Left ventricle myocardium inferior (tissue), 1 donor: ENCODE measurements at regions not wholly inside any gene's neighbourhood (a gene's known extent, or its start where the extent isn't known, plus 50 kb on each side); places are given as distances from the start of the nearest gene placed in this dataset.
"Not testable (repeated sequence)": the region's sequence is repeated elsewhere in the genome, so short reads cannot be mapped to it uniquely, and the experiment has no call there.

ENCODE experiments used
- DNase-seq: peaks from one replicate; pipeline ENCODE4 v3.0.0-alpha.2; 2020
- H3K27ac ChIP-seq: fragments of 200-600 bp; replicated peaks from 2 replicates; pipeline ENCODE4 v1.8.0; 2021
- H3K27me3 ChIP-seq: fragments of 200-600 bp; 2 replicates; pipeline ENCODE4 v1.8.0; 2021; ENCODE audit warnings: low read depth
- H3K36me3 ChIP-seq: fragments of 200-600 bp; 2 replicates; pipeline ENCODE4 v1.8.0; 2021
- H3K4me1 ChIP-seq: fragments of 200-600 bp; 2 replicates; pipeline ENCODE4 v1.8.0; 2021
- H3K4me3 ChIP-seq: fragments of 200-600 bp; 2 replicates; pipeline ENCODE4 v1.8.0; 2021; ENCODE audit warnings: mild to moderate bottlenecking, moderate library complexity
- H3K9me3 ChIP-seq: fragments of 200-600 bp; replicated peaks from 2 replicates; pipeline ENCODE4 v1.8.0; 2021
- CTCF ChIP-seq: fragments of 200-600 bp; IDR thresholded peaks from 2 replicates; pipeline ENCODE4 v1.8.0; 2021; ENCODE audit warnings: antibody characterized with exemption, mild to moderate bottlenecking, borderline replicate concordance
- intact Hi-C: fragments of 100-400 bp; cut with micrococcal nuclease; formaldehyde crosslinking; loops from one replicate; pipeline ENCODE4 v1.11.0; 2022
- donor health status: DM: no; HTN: yes; CAD: no; lungs with severe emphysema.

- Histone ChIP-seq H3K4me1 (no peaks in the 10 kb centered on the region), H3K4me3 (no peak overlapping the region), H3K36me3 (no peaks in the 10 kb centered on the region), H3K9me3 (peaks cover 28% of the 10 kb centered on the region), H3K27me3 (no peaks in the 10 kb centered on the region), H3K27ac (no peak overlapping the region)
- no peak for TF ChIP-seq CTCF
- no peak for DNase-seq
- intact Hi-C loops, result no loop called here
Observed at GRCh38 chr12:88836156-88836555, 255.9 kb upstream of the KITLG start.

GRCh38 chr12:88834226-88834625 lies 254.0 kb upstream of the KITLG start:
- no peak for DNase-seq
- H3K27ac ChIP-seq, result no peak overlapping the region
- H3K36me3 ChIP-seq, result no peaks in the 10 kb centered on the region
- H3K27me3 ChIP-seq, result no peaks in the 10 kb centered on the region
- intact Hi-C loops, result no loop called here
- no peaks in the 10 kb centered on the region for H3K4me1 ChIP-seq
- TF ChIP-seq CTCF, result no peak
- peaks cover 31% of the 10 kb centered on the region for H3K9me3 ChIP-seq
- H3K4me3 ChIP-seq, result no peak overlapping the region

- no peak overlapping the region for H3K27ac ChIP-seq
- no peaks in the 10 kb centered on the region for H3K36me3 ChIP-seq
Observed at GRCh38 chr12:88833641-88834116, 253.4 kb upstream of the KITLG start.

GRCh38 chr12:88828537-88828936 lies 248.3 kb upstream of the KITLG start:
- intact Hi-C loops, H3K4me3 ChIP-seq, H3K36me3 ChIP-seq, H3K27ac ChIP-seq, H3K27me3 ChIP-seq, DNase-seq, H3K4me1 ChIP-seq: not testable (repeated sequence)
- H3K9me3 ChIP-seq, result peaks cover 13% of the 10 kb centered on the region

More at GRCh38 chr12:88833641-88834116, 253.4 kb upstream of the KITLG start:
- Histone ChIP-seq H3K27me3 (no peaks in the 10 kb centered on the region), H3K9me3 (peaks cover 29% of the 10 kb centered on the region), H3K4me1 (no peaks in the 10 kb centered on the region), H3K4me3 (no peak overlapping the region)
- intact Hi-C loops, result no loop called here
- TF ChIP-seq CTCF, result no peak
- DNase-seq, result no peak

- Histone ChIP-seq H3K4me1 (peaks cover 7% of the 10 kb centered on the region), H3K9me3 (peaks cover 15% of the 10 kb centered on the region), H3K27me3 (no peaks in the 10 kb centered on the region), H3K27ac (no peak overlapping the region), H3K4me3 (no peak overlapping the region), H3K36me3 (no peaks in the 10 kb centered on the region)
- DNase-seq, result no peak
- TF ChIP-seq CTCF, result no peak
- intact Hi-C loops, result no loop called here
Observed at GRCh38 chr12:88820012-88820411, 239.7 kb upstream of the KITLG start.

- no peaks in the 10 kb centered on the region for H3K27me3 ChIP-seq
- H3K27ac ChIP-seq, result no peak overlapping the region
- intact Hi-C loops, result no loop called here
- TF ChIP-seq CTCF, result no peak
- H3K4me3 ChIP-seq, result peak overlapping the region; percentile 37
- H3K4me1 ChIP-seq, result peaks cover 7% of the 10 kb centered on the region
- no peak for DNase-seq
- H3K36me3 ChIP-seq, result no peaks in the 10 kb centered on the region
- peaks cover 15% of the 10 kb centered on the region for H3K9me3 ChIP-seq
Observed at GRCh38 chr12:88816201-88816600, 235.9 kb upstream of the KITLG start.
